Stimulated activated effector memory CD8-positive, alpha-beta T cell treated with anti-CD3 and anti-CD28 coated beads, Interleukin-12 subunit alpha, Interleukin-12 subunit beta, amount 100 ng/mL, for 72 hours (primary cell): ENCODE measurements at regions not wholly inside any gene's neighbourhood (a gene's known extent, or its start where the extent isn't known, plus 50 kb on each side); places are given as distances from the start of the nearest gene placed in this dataset.

ENCODE experiments used
- ATAC-seq: fragments of 150-1000 bp; cut with Tn5 transposase; 2 replicates; pipeline ENCODE4 v1.10.0; 2021
- DNase-seq, 2 donors: peaks; one replicate each; pipeline ENCODE4 v3.0.0; 2021 to 2022; ENCODE audit warnings: low spot score in 2 of 2
- H3K27ac Mint-ChIP-seq: one replicate; pipeline ENCODE4 v1.8.0; 2022; ENCODE audit warnings: mild to moderate bottlenecking, mixed read lengths
- H3K36me3 Mint-ChIP-seq: one replicate; pipeline ENCODE4 v1.8.0; 2022; ENCODE audit warnings: mild to moderate bottlenecking, mixed read lengths
- H3K4me1 Mint-ChIP-seq: one replicate; pipeline ENCODE4 v1.8.0; 2022; ENCODE audit warnings: mixed read lengths
- H3K4me3 Mint-ChIP-seq: one replicate; pipeline ENCODE4 v1.8.0; 2022; ENCODE audit warnings: mild to moderate bottlenecking, mixed read lengths
- H3K9me3 Mint-ChIP-seq: one replicate; pipeline ENCODE4 v1.8.0; 2022; ENCODE audit warnings: mixed read lengths

- H3K4me1 Mint-ChIP-seq = no peaks in the 10 kb centered on the region
- DNase-seq (no peak), ATAC-seq (no peak)
- H3K9me3 Mint-ChIP-seq = no peaks in the 10 kb centered on the region
- H3K36me3 Mint-ChIP-seq = no peaks in the 10 kb centered on the region
- H3K4me3 Mint-ChIP-seq = no peak overlapping the region
- no peak overlapping the region for H3K27ac Mint-ChIP-seq
Observed at GRCh38 chr20:40497899-40498691, 190.9 kb downstream of the MAFB start.

- H3K9me3 Mint-ChIP-seq = no peaks in the 10 kb centered on the region
- DNase-seq (no peak), ATAC-seq (no peak)
- no peaks in the 10 kb centered on the region for H3K4me1 Mint-ChIP-seq
- H3K27ac Mint-ChIP-seq = no peak overlapping the region
- H3K4me3 Mint-ChIP-seq = no peak overlapping the region
- H3K36me3 Mint-ChIP-seq = no peaks in the 10 kb centered on the region
Observed at GRCh38 chr20:40495956-40496355, 193.1 kb downstream of the MAFB start.

- DNase-seq (no peak), ATAC-seq (no peak)
- Mint-ChIP-seq H3K4me3 (no peak overlapping the region), H3K36me3 (no peaks in the 10 kb centered on the region), H3K9me3 (no peaks in the 10 kb centered on the region), H3K27ac (no peak overlapping the region), H3K4me1 (no peaks in the 10 kb centered on the region)
Observed at GRCh38 chr20:40494248-40494647, 194.8 kb downstream of the MAFB start.

GRCh38 chr20:40493549-40493948 lies 195.5 kb downstream of the MAFB start:
- H3K9me3 Mint-ChIP-seq = no peaks in the 10 kb centered on the region
- H3K36me3 Mint-ChIP-seq = no peaks in the 10 kb centered on the region
- H3K4me1 Mint-ChIP-seq = no peaks in the 10 kb centered on the region
- DNase-seq (no peak), ATAC-seq (no peak)
- no peak overlapping the region for H3K4me3 Mint-ChIP-seq
- H3K27ac Mint-ChIP-seq = no peak overlapping the region

- Mint-ChIP-seq H3K4me3 (no peak overlapping the region), H3K27ac (no peak overlapping the region), H3K9me3 (no peaks in the 10 kb centered on the region), H3K4me1 (no peaks in the 10 kb centered on the region), H3K36me3 (no peaks in the 10 kb centered on the region)
- DNase-seq = no peak
- no peak for ATAC-seq
Observed at GRCh38 chr20:40493071-40493470, 196.0 kb downstream of the MAFB start.

- no peak for DNase-seq
- Mint-ChIP-seq H3K27ac (no peak overlapping the region), H3K9me3 (no peaks in the 10 kb centered on the region), H3K4me1 (no peaks in the 10 kb centered on the region), H3K36me3 (no peaks in the 10 kb centered on the region), H3K4me3 (no peak overlapping the region)
- ATAC-seq = no peak
Observed at GRCh38 chr20:40491009-40491590, 197.9 kb downstream of the MAFB start.

- Mint-ChIP-seq H3K9me3 (no peaks in the 10 kb centered on the region), H3K4me3 (no peak overlapping the region), H3K4me1 (no peaks in the 10 kb centered on the region), H3K36me3 (no peaks in the 10 kb centered on the region), H3K27ac (no peak overlapping the region)
- DNase-seq (no peak), ATAC-seq (no peak)
Observed at GRCh38 chr20:40489886-40490285, 199.2 kb downstream of the MAFB start.

- H3K4me3 Mint-ChIP-seq = no peak overlapping the region
- DNase-seq = no peak
- H3K36me3 Mint-ChIP-seq = no peaks in the 10 kb centered on the region
- no peaks in the 10 kb centered on the region for H3K9me3 Mint-ChIP-seq
- no peak for ATAC-seq
- no peaks in the 10 kb centered on the region for H3K4me1 Mint-ChIP-seq
- H3K27ac Mint-ChIP-seq = no peak overlapping the region
Observed at GRCh38 chr20:40488401-40488800, 200.6 kb downstream of the MAFB start.

GRCh38 chr20:40486297-40486696 lies 202.7 kb downstream of the MAFB start:
- H3K9me3 Mint-ChIP-seq = no peaks in the 10 kb centered on the region
- no peak overlapping the region for H3K27ac Mint-ChIP-seq
- no peaks in the 10 kb centered on the region for H3K4me1 Mint-ChIP-seq
- H3K4me3 Mint-ChIP-seq = no peak overlapping the region
- no peaks in the 10 kb centered on the region for H3K36me3 Mint-ChIP-seq
- no peak for DNase-seq
- no peak for ATAC-seq

GRCh38 chr20:40481743-40482458 lies 207.1 kb downstream of the MAFB start:
- ATAC-seq (no peak), DNase-seq (no peak)
- Mint-ChIP-seq H3K36me3 (no peaks in the 10 kb centered on the region), H3K4me3 (no peak overlapping the region), H3K9me3 (no peaks in the 10 kb centered on the region), H3K4me1 (no peaks in the 10 kb centered on the region), H3K27ac (no peak overlapping the region)

GRCh38 chr20:40481337-40481736 lies 207.7 kb downstream of the MAFB start:
- H3K27ac Mint-ChIP-seq = no peak overlapping the region
- H3K4me1 Mint-ChIP-seq = no peaks in the 10 kb centered on the region
- no peaks in the 10 kb centered on the region for H3K9me3 Mint-ChIP-seq
- no peak for ATAC-seq
- no peak for DNase-seq
- H3K4me3 Mint-ChIP-seq = no peak overlapping the region
- no peaks in the 10 kb centered on the region for H3K36me3 Mint-ChIP-seq

- Mint-ChIP-seq H3K27ac (no peak overlapping the region), H3K4me1 (no peaks in the 10 kb centered on the region), H3K4me3 (no peak overlapping the region), H3K9me3 (no peaks in the 10 kb centered on the region), H3K36me3 (no peaks in the 10 kb centered on the region)
- no peak for DNase-seq
- ATAC-seq = no peak
Observed at GRCh38 chr20:40477805-40478204, 211.2 kb downstream of the MAFB start.

- Mint-ChIP-seq H3K4me3 (no peak overlapping the region), H3K9me3 (no peaks in the 10 kb centered on the region), H3K27ac (no peak overlapping the region), H3K36me3 (no peaks in the 10 kb centered on the region), H3K4me1 (no peaks in the 10 kb centered on the region)
- no peak for ATAC-seq
- DNase-seq = no peak
Observed at GRCh38 chr20:40476461-40476860, 212.6 kb downstream of the MAFB start.

GRCh38 chr20:40472905-40473304 lies 216.1 kb downstream of the MAFB start:
- H3K9me3 Mint-ChIP-seq = no peaks in the 10 kb centered on the region

GRCh38 chr20:40471261-40471629 lies 217.8 kb downstream of the MAFB start:
- Mint-ChIP-seq H3K9me3 (no peaks in the 10 kb centered on the region), H3K4me3 (no peak overlapping the region), H3K27ac (no peak overlapping the region), H3K4me1 (no peaks in the 10 kb centered on the region), H3K36me3 (no peaks in the 10 kb centered on the region)
- ATAC-seq (peak; percentile 25), DNase-seq (no peak)

More at GRCh38 chr20:40472905-40473304, 216.1 kb downstream of the MAFB start:
- DNase-seq (no peak), ATAC-seq (no peak)
- no peak overlapping the region for H3K27ac Mint-ChIP-seq
- H3K4me3 Mint-ChIP-seq = no peak overlapping the region
- H3K4me1 Mint-ChIP-seq = no peaks in the 10 kb centered on the region
- H3K36me3 Mint-ChIP-seq = no peaks in the 10 kb centered on the region
